Stimulated activated CD4-positive, alpha-beta T cell treated with anti-CD3 and anti-CD28 coated beads, Interleukin-4, amount 100 ng/mL, for 1 hour (primary cell): ENCODE measurements at regions not wholly inside any gene's neighbourhood (a gene's known extent, or its start where the extent isn't known, plus 50 kb on each side); places are given as distances from the start of the nearest gene placed in this dataset.
"Not testable (repeated sequence)": the region's sequence is repeated elsewhere in the genome, so short reads cannot be mapped to it uniquely, and the experiment has no call there.

Source experiments
- DNase-seq: peaks from one replicate; pipeline ENCODE4 v3.0.0-alpha.2; 2020

GRCh38 chr3:72162649-72163184 is 377.8 kb upstream of the PROK2 start:
- DNase-seq: no peak

GRCh38 chr3:72161881-72162595 is 377.1 kb upstream of the PROK2 start:
- DNase-seq: no peak

- not testable (repeated sequence) for DNase-seq
These were observed 376.3 kb upstream of the PROK2 start for GRCh38 chr3:72161285-72161684.

GRCh38 chr3:72160351-72160750 is 375.4 kb upstream of the PROK2 start:
- no peak for DNase-seq

- no peak for DNase-seq
These were observed 374.5 kb upstream of the PROK2 start for GRCh38 chr3:72159487-72159886.

- no peak for DNase-seq
These were observed 373.8 kb upstream of the PROK2 start for GRCh38 chr3:72158639-72159326.

- DNase-seq: no peak
These were observed 373.0 kb upstream of the PROK2 start for GRCh38 chr3:72157748-72158638.

GRCh38 chr3:72155391-72156064 is 370.6 kb upstream of the PROK2 start:
- DNase-seq: no peak

- DNase-seq: no peak
These were observed 369.7 kb upstream of the PROK2 start for GRCh38 chr3:72154391-72155335.

- no peak for DNase-seq
These were observed 368.7 kb upstream of the PROK2 start for GRCh38 chr3:72153477-72154314.

- DNase-seq: no peak
These were observed 367.9 kb upstream of the PROK2 start for GRCh38 chr3:72152551-72153476.

- DNase-seq: no peak
These were observed 366.7 kb upstream of the PROK2 start for GRCh38 chr3:72151465-72152238.

GRCh38 chr3:72150634-72151412 is 365.9 kb upstream of the PROK2 start:
- DNase-seq: no peak

GRCh38 chr3:72149645-72150300 is 364.8 kb upstream of the PROK2 start:
- DNase-seq: no peak

GRCh38 chr3:72147600-72147999 is 362.7 kb upstream of the PROK2 start:
- no peak for DNase-seq

- no peak for DNase-seq
These were observed 360.8 kb upstream of the PROK2 start for GRCh38 chr3:72145506-72146380.
